HEK293 (cell line): ENCODE measurements at regions not wholly inside any gene's neighbourhood (a gene's known extent, or its start where the extent isn't known, plus 50 kb on each side); places are given as distances from the start of the nearest gene placed in this dataset.

ENCODE experiments used
- CTCF ChIA-PET: fragments of 350-600 bp; formaldehyde crosslinking; extraction: SDS; loops from one replicate; lab custom pipeline; 2021; ENCODE audit warnings: antibody characterized with exemption; lab: Yijun Ruan, JAX
- POLR2A ChIA-PET: fragments of 300-600 bp; formaldehyde crosslinking; extraction: SDS; loops from one replicate; lab custom pipeline; 2020; ENCODE audit warnings: antibody characterized with exemption, inconsistent platforms; lab: Yijun Ruan, JAX
- H3K27ac ChIP-seq: fragments of 200-500 bp; sonication (Bioruptor generic); 2 replicates; pipeline ENCODE4 v1.5.1; 2014; ENCODE audit warnings: low read depth, low read length, control low read depth, inconsistent platforms; ENCODE audit errors: extremely low read depth
- H3K36me3 ChIP-seq, 2 experiments: fragments of 200-500 bp in 1 of 2; sonication (Bioruptor generic) in 1 of 2; 1 replicate in 1 of 2; 2 replicates in 1 of 2; pipeline ENCODE4 v1.5.1; 2014 to 2017; ENCODE audit warnings: inconsistent platforms in 2 of 2, low read length in 2 of 2; ENCODE audit not compliant: control insufficient read depth in 2 of 2, insufficient read depth in 1 of 2
- H3K4me1 ChIP-seq: fragments of 200-500 bp; sonication (Bioruptor generic); 2 replicates; pipeline ENCODE4 v1.5.1; 2014; ENCODE audit warnings: mild to moderate bottlenecking, low read length, inconsistent platforms; ENCODE audit not compliant: control insufficient read depth, insufficient read depth
- H3K4me3 ChIP-seq: 2 replicates; pipeline ENCODE4 v1.5.1; 2011; ENCODE audit warnings: low read depth, mild to moderate bottlenecking, control low read depth, low read length, moderate library complexity
- H3K9me3 ChIP-seq: fragments of 200-500 bp; sonication (Bioruptor generic); 2 replicates; pipeline ENCODE4 v1.5.1; 2014; ENCODE audit warnings: low read depth, low read length, inconsistent platforms; ENCODE audit not compliant: control insufficient read depth, insufficient read depth
- KLF10 ChIP-seq: fragments of 450-650 bp; IDR thresholded peaks from 2 replicates; pipeline ENCODE4 v1.5.1; 2018; ENCODE audit warnings: missing biosample characterization, mild to moderate bottlenecking, missing genetic modification characterization
- MZF1 ChIP-seq: fragments of 450-650 bp; formaldehyde crosslinking; IDR thresholded peaks from 2 replicates; pipeline ENCODE4 v1.5.1; 2017; ENCODE audit warnings: missing biosample characterization, missing genetic modification characterization, borderline replicate concordance
- RBAK ChIP-seq: fragments of 450-650 bp; formaldehyde crosslinking; IDR thresholded peaks from 2 replicates; pipeline ENCODE4 v1.5.1; 2016; ENCODE audit warnings: missing biosample characterization, missing genetic modification characterization
- TSHZ1 ChIP-seq: fragments of 450-650 bp; formaldehyde crosslinking; IDR thresholded peaks from 2 replicates; pipeline ENCODE4 v1.5.1; 2016; ENCODE audit warnings: missing biosample characterization, missing genetic modification characterization, borderline replicate concordance
- ZBTB6 ChIP-seq: fragments of 450-650 bp; formaldehyde crosslinking; IDR thresholded peaks from 2 replicates; pipeline ENCODE4 v1.5.1; 2017; ENCODE audit warnings: missing biosample characterization, missing genetic modification characterization
- ZNF175 ChIP-seq: fragments of 450-650 bp; formaldehyde crosslinking; IDR thresholded peaks from 2 replicates; pipeline ENCODE4 v1.5.1; 2016; ENCODE audit warnings: missing biosample characterization, missing genetic modification characterization
- ZNF19 ChIP-seq: fragments of 450-650 bp; formaldehyde crosslinking; IDR thresholded peaks from 2 replicates; pipeline ENCODE4; 2016; ENCODE audit warnings: missing biosample characterization, missing genetic modification characterization, low read depth
- ZNF2 ChIP-seq: fragments of 450-650 bp; formaldehyde crosslinking; IDR thresholded peaks from 2 replicates; pipeline ENCODE4 v1.5.1; 2016; ENCODE audit warnings: missing biosample characterization, missing genetic modification characterization
- ZNF202 ChIP-seq: fragments of 450-650 bp; formaldehyde crosslinking; IDR thresholded peaks from 2 replicates; pipeline ENCODE4 v1.5.1; 2016; ENCODE audit warnings: missing biosample characterization, missing genetic modification characterization, borderline replicate concordance
- ZNF335 ChIP-seq: fragments of 450-650 bp; formaldehyde crosslinking; conservative IDR thresholded peaks from 2 replicates; pipeline ENCODE4 v1.5.1; 2016; ENCODE audit warnings: missing biosample characterization, missing genetic modification characterization
- ZNF341 ChIP-seq: fragments of 450-650 bp; formaldehyde crosslinking; IDR thresholded peaks from 2 replicates; pipeline ENCODE4; 2016; ENCODE audit warnings: low read depth, missing biosample characterization, missing genetic modification characterization
- ZNF391 ChIP-seq: fragments of 450-650 bp; formaldehyde crosslinking; IDR thresholded peaks from 2 replicates; pipeline ENCODE4 v1.5.1; 2016; ENCODE audit warnings: low read depth, missing biosample characterization, missing genetic modification characterization, borderline replicate concordance
- ZNF416 ChIP-seq: fragments of 450-650 bp; formaldehyde crosslinking; IDR thresholded peaks from 2 replicates; pipeline ENCODE4 v1.5.1; 2016; ENCODE audit warnings: missing biosample characterization, missing genetic modification characterization
- ZNF449 ChIP-seq: fragments of 450-650 bp; formaldehyde crosslinking; IDR thresholded peaks from 2 replicates; pipeline ENCODE4 v1.5.1; 2017; ENCODE audit warnings: missing biosample characterization, mild to moderate bottlenecking, missing genetic modification characterization, moderate library complexity
- ZNF555 ChIP-seq: fragments of 450-650 bp; formaldehyde crosslinking; conservative IDR thresholded peaks from 2 replicates; pipeline ENCODE4 v1.5.1; 2017; ENCODE audit warnings: missing biosample characterization, mild to moderate bottlenecking, missing genetic modification characterization, inconsistent platforms
- ZNF621 ChIP-seq: fragments of 450-650 bp; formaldehyde crosslinking; IDR thresholded peaks from 2 replicates; pipeline ENCODE4 v1.5.1; 2017; ENCODE audit warnings: missing biosample characterization, missing genetic modification characterization
- ZNF639 ChIP-seq: fragments of 450-650 bp; formaldehyde crosslinking; IDR thresholded peaks from 2 replicates; pipeline ENCODE4 v1.5.1; 2016; ENCODE audit warnings: missing biosample characterization, missing genetic modification characterization
- ZNF701 ChIP-seq: fragments of 450-650 bp; formaldehyde crosslinking; IDR thresholded peaks from 2 replicates; pipeline ENCODE4 v1.5.1; 2016; ENCODE audit warnings: missing biosample characterization, missing genetic modification characterization
- ZNF747 ChIP-seq: fragments of 450-650 bp; formaldehyde crosslinking; IDR thresholded peaks from 2 replicates; pipeline ENCODE4 v1.5.1; 2016; ENCODE audit warnings: missing biosample characterization, missing genetic modification characterization
- ZNF777 ChIP-seq: fragments of 450-650 bp; formaldehyde crosslinking; IDR thresholded peaks from 2 replicates; pipeline ENCODE4 v1.5.1; 2017; ENCODE audit warnings: missing biosample characterization, missing genetic modification characterization, borderline replicate concordance
- ZNF792 ChIP-seq: fragments of 450-650 bp; formaldehyde crosslinking; IDR thresholded peaks from 2 replicates; pipeline ENCODE4 v1.5.1; 2016; ENCODE audit warnings: missing biosample characterization, missing genetic modification characterization

- ChIA-PET CTCF (interaction anchor here (1.5 kb wide), 1 partner anchor 145 kb away, joined by 5 read pairs; no protein-coding TSS in a partner anchor), POLR2A (no interaction called here)
Observed at GRCh38 chr18:4878480-4878879, 318.6 kb downstream of the AKAIN1 start.

GRCh38 chr18:4871197-4871596, 325.9 kb downstream of the AKAIN1 start:
- no peak overlapping the region for H3K4me3 ChIP-seq
- CTCF ChIA-PET, result interaction anchor here (0.9 kb wide), 1 partner anchor 12 kb away, joined by 6 read pairs; no protein-coding TSS in a partner anchor
- no peaks in the 10 kb centered on the region for H3K9me3 ChIP-seq
- no peaks in the 10 kb centered on the region for H3K4me1 ChIP-seq
- no peaks in the 10 kb centered on the region for H3K36me3 ChIP-seq
- no peak overlapping the region for H3K27ac ChIP-seq
- POLR2A ChIA-PET, result no interaction called here
- TF ChIP-seq ZNF416 (tag by site-specific recombination) (no peak), ZNF639 (no peak), ZNF701 (tag by site-specific recombination) (no peak), ZNF449 (tag by site-specific recombination) (no peak), KLF10 (tag by site-specific recombination) (no peak), ZNF341 (tag by site-specific recombination) (no peak), ZBTB6 (tag by site-specific recombination) (no peak), ZNF747 (tag by site-specific recombination) (no peak), ZNF792 (no peak), ZNF335 (tag by site-specific recombination) (no peak), ZNF391 (no peak), TSHZ1 (no peak), ZNF2 (tag by site-specific recombination) (no peak), ZNF175 (tag by site-specific recombination) (no peak), ZNF202 (tag by site-specific recombination) (no peak)

More at GRCh38 chr18:4878480-4878879, 318.6 kb downstream of the AKAIN1 start:
- Histone ChIP-seq H3K27ac (no peak overlapping the region), H3K4me3 (no peak overlapping the region), H3K9me3 (no peaks in the 10 kb centered on the region), H3K36me3 (no peaks in the 10 kb centered on the region), H3K4me1 (no peaks in the 10 kb centered on the region)
- TF ChIP-seq ZNF555 (tag by site-specific recombination) (no peak), ZNF621 (tag by site-specific recombination) (no peak), MZF1 (tag by site-specific recombination) (no peak), ZNF777 (tag by site-specific recombination) (no peak), ZNF19 (no peak), RBAK (tag by site-specific recombination) (no peak)
- TF ChIP-seq, all 188 proteins: peak for 0
